ENCODE measurements at regions not wholly inside any gene's neighbourhood (a gene's known extent, or its start where the extent isn't known, plus 50 kb on each side); places are given as distances from the start of the nearest gene placed in this dataset.

- Histone ChIP-seq H3K9me3 (ENCODE audit: control insufficient read depth, insufficient read depth, low read depth, low read length) (no peaks in the 10 kb centered on the region), H3K36me3 (ENCODE audit: control insufficient read depth in 2 of 2, insufficient read depth in 1 of 2, low read length in 2 of 2) (no peaks in the 10 kb centered on the region), H3K4me1 (ENCODE audit: control insufficient read depth, insufficient read depth, low read length) (no peaks in the 10 kb centered on the region; the same call in 1 of the 2 replicates), H3K27ac (ENCODE audit: extremely low read depth, low read depth, low read length) (no peak overlapping the region), H3K4me3 (ENCODE audit: low read depth, low read length) (no peak overlapping the region)
- ChIA-PET CTCF (no interaction called here), POLR2A (no interaction called here)
- no peak for TF ChIP-seq KLF8 (tag by site-specific recombination; IDR thresholded peaks at IDR 0.05)
- no peak for TF ChIP-seq ZNF501 (tag by site-specific recombination; IDR thresholded peaks at IDR 0.05)
- no peak for TF ChIP-seq ZBTB48 (tag by site-specific recombination; IDR thresholded peaks at IDR 0.05)
- no peak for TF ChIP-seq GFI1B (tag by site-specific recombination; IDR thresholded peaks at IDR 0.05)
- TF ChIP-seq ZBTB26 (tag by site-specific recombination; optimal IDR thresholded peaks at IDR 0.05), result no peak
- no peak for TF ChIP-seq ZNF621 (tag by site-specific recombination; IDR thresholded peaks at IDR 0.05)
- TF ChIP-seq ZNF416 (tag by site-specific recombination; IDR thresholded peaks at IDR 0.05), result no peak
- TF ChIP-seq ZNF580 (tag by site-specific recombination; IDR thresholded peaks at IDR 0.05), result no peak
- TF ChIP-seq ZNF16 (tag by site-specific recombination; IDR thresholded peaks at IDR 0.05; ENCODE audit: low read depth), result no peak
These were observed 121.6 kb upstream of the EEA1 start for GRCh38 chr12:93050748-93051081.

- no peak overlapping the region for H3K4me3 ChIP-seq (ENCODE audit: low read depth, low read length)
- H3K4me1 ChIP-seq (ENCODE audit: control insufficient read depth, insufficient read depth, low read length), result no peaks in the 10 kb centered on the region; the same call in 1 of the 2 replicates
- no peaks in the 10 kb centered on the region for H3K9me3 ChIP-seq (ENCODE audit: control insufficient read depth, insufficient read depth, low read depth, low read length)
- ChIA-PET POLR2A (no interaction called here), CTCF (interaction anchor here (0.6 kb wide), 1 partner anchor 283 kb away, joined by 7 read pairs; no protein-coding TSS in a partner anchor)
- no peak overlapping the region for H3K27ac ChIP-seq (ENCODE audit: extremely low read depth, low read depth, low read length)
- H3K36me3 ChIP-seq (ENCODE audit: control insufficient read depth in 2 of 2, insufficient read depth in 1 of 2, low read length in 2 of 2), result no peaks in the 10 kb centered on the region
- no peak for TF ChIP-seq PBX3 (CRISPR knock-in tag; IDR thresholded peaks at IDR 0.05)
- no peak for TF ChIP-seq ZNF37A (tag by site-specific recombination; IDR thresholded peaks at IDR 0.05)
- no peak for TF ChIP-seq ZNF157 (tag by site-specific recombination; IDR thresholded peaks at IDR 0.05)
- TF ChIP-seq ZNF280D (tag by site-specific recombination; IDR thresholded peaks at IDR 0.05), result no peak
- TF ChIP-seq ZNF449 (tag by site-specific recombination; IDR thresholded peaks at IDR 0.05), result no peak
- TF ChIP-seq ZBTB21 (tag by site-specific recombination; IDR thresholded peaks at IDR 0.05), result no peak
- no peak for TF ChIP-seq PRDM2 (tag by site-specific recombination; IDR thresholded peaks at IDR 0.05; ENCODE audit: borderline replicate concordance)
- no peak for TF ChIP-seq ZNF692 (tag by site-specific recombination; IDR thresholded peaks at IDR 0.05)
- no peak for TF ChIP-seq ELK4 (IDR thresholded peaks at IDR 0.05; ENCODE audit: borderline replicate concordance, low read depth, low read length)
- TF ChIP-seq ZNF292 (tag by site-specific recombination; IDR thresholded peaks at IDR 0.05; ENCODE audit: borderline replicate concordance, low read depth), result no peak
These were observed 124.9 kb upstream of the EEA1 start for GRCh38 chr12:93054021-93054420.

Measured in HEK293 (cell line).